Liver (tissue), 8 donors: ENCODE measurements at regions not wholly inside any gene's neighbourhood (a gene's known extent, or its start where the extent isn't known, plus 50 kb on each side); places are given as distances from the start of the nearest gene placed in this dataset.

ENCODE experiments used
- DNase-seq: peaks from one replicate; pipeline ENCODE4 v3.0.0-alpha.2; 2017; ENCODE audit warnings: low spot score
- H3K27ac ChIP-seq, 2 donors: one replicate each; pipeline ENCODE4 v1.7.0; 2013; ENCODE audit warnings: inconsistent platforms in 2 of 2, low read length in 2 of 2, control low read depth in 1 of 2, low read depth in 1 of 2, mild to moderate bottlenecking in 1 of 2
- H3K27me3 ChIP-seq, 4 donors: one replicate each; pipeline versions ENCODE4 v1.6.1 to v1.7.0; 2013; ENCODE audit warnings: low read length in 3 of 4, inconsistent platforms in 1 of 4, mild to moderate bottlenecking in 1 of 4, moderate library complexity in 1 of 4; ENCODE audit not compliant: control insufficient read depth in 4 of 4, insufficient read depth in 4 of 4
- H3K36me3 ChIP-seq, 4 donors: one replicate each; pipeline versions ENCODE4 v1.6.1 to v1.7.0; 2013; ENCODE audit warnings: low read length in 3 of 4, mild to moderate bottlenecking in 3 of 4, low read depth in 1 of 4, moderate library complexity in 1 of 4; ENCODE audit not compliant: control insufficient read depth in 4 of 4, insufficient read depth in 3 of 4
- H3K4me1 ChIP-seq, 4 donors: one replicate each; pipeline versions ENCODE4 v1.6.1 to v1.7.0; 2013; ENCODE audit warnings: low read length in 3 of 4, mild to moderate bottlenecking in 3 of 4, moderate library complexity in 1 of 4; ENCODE audit not compliant: control insufficient read depth in 4 of 4, insufficient read depth in 4 of 4
- H3K4me3 ChIP-seq, 3 donors: one replicate each; pipeline versions ENCODE4 v1.6.1 to v1.7.0; 2013; ENCODE audit warnings: low read length in 3 of 3, control low read depth in 1 of 3, low read depth in 1 of 3, mild to moderate bottlenecking in 1 of 3
- H3K9ac ChIP-seq, 2 donors: one replicate each; pipeline ENCODE4 v1.7.0; 2013; ENCODE audit warnings: low read length in 2 of 2, mild to moderate bottlenecking in 2 of 2, moderate library complexity in 2 of 2, control low read depth in 1 of 2, low read depth in 1 of 2
- H3K9me3 ChIP-seq, 4 donors: one replicate each; pipeline versions ENCODE4 v1.6.1 to v1.7.0; 2013; ENCODE audit warnings: low read length in 3 of 4; ENCODE audit not compliant: control insufficient read depth in 4 of 4
- EGR1 ChIP-seq, 2 donors: IDR thresholded peaks; 2 replicates each; pipeline ENCODE4 v1.6.1; 2016 to 2018; ENCODE audit warnings: antibody characterized with exemption in 2 of 2, low read depth in 2 of 2
- FOXA1 ChIP-seq: IDR thresholded peaks from 2 replicates; pipeline ENCODE4 v1.6.1; 2016; ENCODE audit warnings: antibody characterized with exemption
- FOXA2 ChIP-seq: IDR thresholded peaks from 2 replicates; pipeline ENCODE4 v1.6.1; 2016; ENCODE audit warnings: antibody characterized with exemption
- GABPA ChIP-seq, 2 donors: IDR thresholded peaks in 1 of 2; conservative IDR thresholded peaks in 1 of 2; 2 replicates each; pipeline ENCODE4 v1.6.1; 2016; ENCODE audit warnings: antibody characterized with exemption in 2 of 2, mild to moderate bottlenecking in 1 of 2, moderate library complexity in 1 of 2
- HNF4A ChIP-seq, 2 donors: conservative IDR thresholded peaks; 2 replicates each; pipeline ENCODE4 v1.6.1; 2016; ENCODE audit warnings: antibody characterized with exemption in 2 of 2, mild to moderate bottlenecking in 2 of 2
- HNF4G ChIP-seq: IDR thresholded peaks from 2 replicates; pipeline ENCODE4 v1.6.1; 2016; ENCODE audit warnings: antibody characterized with exemption
- JUND ChIP-seq, 2 donors: IDR thresholded peaks; 2 replicates each; pipeline ENCODE4 v1.6.1; 2016; ENCODE audit warnings: antibody characterized with exemption in 2 of 2
- NR2F2 ChIP-seq: IDR thresholded peaks from 2 replicates; pipeline ENCODE4 v1.6.1; 2016; ENCODE audit warnings: antibody characterized with exemption
- RAD21 ChIP-seq, 2 donors: IDR thresholded peaks; 2 replicates each; pipeline ENCODE4 v1.6.1; 2016; ENCODE audit warnings: antibody characterized with exemption in 2 of 2, mild to moderate bottlenecking in 2 of 2
- RXRA ChIP-seq, 2 donors: IDR thresholded peaks; 2 replicates each; pipeline ENCODE4 v1.6.1; 2017 to 2018; ENCODE audit warnings: antibody characterized with exemption in 2 of 2, mild to moderate bottlenecking in 1 of 2
- SP1 ChIP-seq: IDR thresholded peaks from 2 replicates; pipeline ENCODE4 v1.6.1; 2018; ENCODE audit warnings: antibody characterized with exemption, mild to moderate bottlenecking
- TAF1 ChIP-seq: conservative IDR thresholded peaks from 2 replicates; pipeline ENCODE4 v1.6.1; 2016; ENCODE audit warnings: antibody characterized with exemption, mild to moderate bottlenecking
- YY1 ChIP-seq: IDR thresholded peaks from 2 replicates; pipeline ENCODE4 v1.6.1; 2016; ENCODE audit warnings: antibody characterized with exemption, mild to moderate bottlenecking
- WGBS: extraction: QIAGEN DNeasy Blood & Tissue Kit; methylation state at CpG from one replicate; pipeline ENCODE4 v1.1.7; 2013; 5-methylcytosine and 5-hydroxymethylcytosine counted together
- TF ChIP-seq, protein P1 (sequence below): IDR thresholded peaks from 2 replicates; pipeline ENCODE4 v1.6.1; 2016; ENCODE audit warnings: antibody characterized with exemption, mild to moderate bottlenecking
- TF ChIP-seq, protein P2 (sequence below): IDR thresholded peaks from 2 replicates; pipeline ENCODE4 v1.6.1; 2016; ENCODE audit warnings: antibody characterized with exemption
- TF ChIP-seq, protein P3 (sequence below): IDR thresholded peaks from 2 replicates; pipeline ENCODE4 v1.6.1; 2016; ENCODE audit warnings: antibody characterized with exemption
- TF ChIP-seq, protein P4 (sequence below): IDR thresholded peaks from 2 replicates; pipeline ENCODE4 v1.6.1; 2016; ENCODE audit warnings: antibody characterized with exemption
- TF ChIP-seq, protein P5 (sequence below): fragments of 150-350 bp; IDR thresholded peaks from 2 replicates; pipeline ENCODE4 v1.5.1; 2017; ENCODE audit warnings: improper control_type of control experiment, low read depth, low read length; ENCODE audit not compliant: missing input control
- donor health status: healthy.
- donor health status: healthy.
- donor health status: healthy.
- donor health status: healthy.
- donor health status: healthy.

DNA sequence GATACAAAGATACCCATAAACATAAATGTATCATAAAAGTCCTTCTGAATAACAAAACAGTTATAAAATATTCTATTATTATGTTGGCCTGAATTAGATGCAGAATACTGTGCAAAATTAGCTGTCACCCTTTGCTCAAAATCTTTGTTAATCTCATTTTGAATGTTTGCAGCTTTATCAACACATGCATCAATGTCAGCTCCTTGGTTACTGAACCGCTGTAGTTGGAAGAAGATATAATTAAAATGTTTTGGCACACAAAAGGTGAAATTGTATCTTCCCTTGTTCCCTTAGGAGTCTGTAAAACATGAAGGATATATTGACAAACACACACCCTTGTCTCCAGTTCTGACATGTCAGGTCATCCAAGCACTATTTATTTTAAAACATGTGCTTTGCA is 146.3 kb upstream of the POU5F2 start:
- TF ChIP-seq, protein P1, sequence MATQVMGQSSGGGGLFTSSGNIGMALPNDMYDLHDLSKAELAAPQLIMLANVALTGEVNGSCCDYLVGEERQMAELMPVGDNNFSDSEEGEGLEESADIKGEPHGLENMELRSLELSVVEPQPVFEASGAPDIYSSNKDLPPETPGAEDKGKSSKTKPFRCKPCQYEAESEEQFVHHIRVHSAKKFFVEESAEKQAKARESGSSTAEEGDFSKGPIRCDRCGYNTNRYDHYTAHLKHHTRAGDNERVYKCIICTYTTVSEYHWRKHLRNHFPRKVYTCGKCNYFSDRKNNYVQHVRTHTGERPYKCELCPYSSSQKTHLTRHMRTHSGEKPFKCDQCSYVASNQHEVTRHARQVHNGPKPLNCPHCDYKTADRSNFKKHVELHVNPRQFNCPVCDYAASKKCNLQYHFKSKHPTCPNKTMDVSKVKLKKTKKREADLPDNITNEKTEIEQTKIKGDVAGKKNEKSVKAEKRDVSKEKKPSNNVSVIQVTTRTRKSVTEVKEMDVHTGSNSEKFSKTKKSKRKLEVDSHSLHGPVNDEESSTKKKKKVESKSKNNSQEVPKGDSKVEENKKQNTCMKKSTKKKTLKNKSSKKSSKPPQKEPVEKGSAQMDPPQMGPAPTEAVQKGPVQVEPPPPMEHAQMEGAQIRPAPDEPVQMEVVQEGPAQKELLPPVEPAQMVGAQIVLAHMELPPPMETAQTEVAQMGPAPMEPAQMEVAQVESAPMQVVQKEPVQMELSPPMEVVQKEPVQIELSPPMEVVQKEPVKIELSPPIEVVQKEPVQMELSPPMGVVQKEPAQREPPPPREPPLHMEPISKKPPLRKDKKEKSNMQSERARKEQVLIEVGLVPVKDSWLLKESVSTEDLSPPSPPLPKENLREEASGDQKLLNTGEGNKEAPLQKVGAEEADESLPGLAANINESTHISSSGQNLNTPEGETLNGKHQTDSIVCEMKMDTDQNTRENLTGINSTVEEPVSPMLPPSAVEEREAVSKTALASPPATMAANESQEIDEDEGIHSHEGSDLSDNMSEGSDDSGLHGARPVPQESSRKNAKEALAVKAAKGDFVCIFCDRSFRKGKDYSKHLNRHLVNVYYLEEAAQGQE = no peak
- no peak for TF ChIP-seq HNF4A (conservative IDR thresholded peaks at IDR 0.05)
- no peak for TF ChIP-seq NR2F2
- TF ChIP-seq FOXA1 = no peak
- no peak for TF ChIP-seq GABPA (IDR thresholded peaks at IDR 0.05 in 1 of 2, conservative IDR thresholded peaks at IDR 0.05 in 1 of 2)
- no peak for TF ChIP-seq JUND (IDR thresholded peaks at IDR 0.05)
- TF ChIP-seq RXRA (IDR thresholded peaks at IDR 0.05) = no peak
- TF ChIP-seq, protein P2, sequence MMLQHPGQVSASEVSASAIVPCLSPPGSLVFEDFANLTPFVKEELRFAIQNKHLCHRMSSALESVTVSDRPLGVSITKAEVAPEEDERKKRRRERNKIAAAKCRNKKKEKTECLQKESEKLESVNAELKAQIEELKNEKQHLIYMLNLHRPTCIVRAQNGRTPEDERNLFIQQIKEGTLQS = no peak
- TF ChIP-seq RAD21 (IDR thresholded peaks at IDR 0.05) = no peak
- TF ChIP-seq TAF1 = no peak
- no peak for TF ChIP-seq YY1
- no peak for TF ChIP-seq SP1
- TF ChIP-seq, protein P3, sequence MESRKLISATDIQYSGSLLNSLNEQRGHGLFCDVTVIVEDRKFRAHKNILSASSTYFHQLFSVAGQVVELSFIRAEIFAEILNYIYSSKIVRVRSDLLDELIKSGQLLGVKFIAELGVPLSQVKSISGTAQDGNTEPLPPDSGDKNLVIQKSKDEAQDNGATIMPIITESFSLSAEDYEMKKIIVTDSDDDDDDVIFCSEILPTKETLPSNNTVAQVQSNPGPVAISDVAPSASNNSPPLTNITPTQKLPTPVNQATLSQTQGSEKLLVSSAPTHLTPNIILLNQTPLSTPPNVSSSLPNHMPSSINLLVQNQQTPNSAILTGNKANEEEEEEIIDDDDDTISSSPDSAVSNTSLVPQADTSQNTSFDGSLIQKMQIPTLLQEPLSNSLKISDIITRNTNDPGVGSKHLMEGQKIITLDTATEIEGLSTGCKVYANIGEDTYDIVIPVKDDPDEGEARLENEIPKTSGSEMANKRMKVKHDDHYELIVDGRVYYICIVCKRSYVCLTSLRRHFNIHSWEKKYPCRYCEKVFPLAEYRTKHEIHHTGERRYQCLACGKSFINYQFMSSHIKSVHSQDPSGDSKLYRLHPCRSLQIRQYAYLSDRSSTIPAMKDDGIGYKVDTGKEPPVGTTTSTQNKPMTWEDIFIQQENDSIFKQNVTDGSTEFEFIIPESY = no peak
- no peak for TF ChIP-seq EGR1 (IDR thresholded peaks at IDR 0.05; ENCODE audit: low read depth in 2 of 2)
- no peak for TF ChIP-seq HNF4G
- TF ChIP-seq, protein P4, sequence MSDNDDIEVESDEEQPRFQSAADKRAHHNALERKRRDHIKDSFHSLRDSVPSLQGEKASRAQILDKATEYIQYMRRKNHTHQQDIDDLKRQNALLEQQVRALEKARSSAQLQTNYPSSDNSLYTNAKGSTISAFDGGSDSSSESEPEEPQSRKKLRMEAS = no peak
- no peak for TF ChIP-seq FOXA2
- TF ChIP-seq, protein P5, sequence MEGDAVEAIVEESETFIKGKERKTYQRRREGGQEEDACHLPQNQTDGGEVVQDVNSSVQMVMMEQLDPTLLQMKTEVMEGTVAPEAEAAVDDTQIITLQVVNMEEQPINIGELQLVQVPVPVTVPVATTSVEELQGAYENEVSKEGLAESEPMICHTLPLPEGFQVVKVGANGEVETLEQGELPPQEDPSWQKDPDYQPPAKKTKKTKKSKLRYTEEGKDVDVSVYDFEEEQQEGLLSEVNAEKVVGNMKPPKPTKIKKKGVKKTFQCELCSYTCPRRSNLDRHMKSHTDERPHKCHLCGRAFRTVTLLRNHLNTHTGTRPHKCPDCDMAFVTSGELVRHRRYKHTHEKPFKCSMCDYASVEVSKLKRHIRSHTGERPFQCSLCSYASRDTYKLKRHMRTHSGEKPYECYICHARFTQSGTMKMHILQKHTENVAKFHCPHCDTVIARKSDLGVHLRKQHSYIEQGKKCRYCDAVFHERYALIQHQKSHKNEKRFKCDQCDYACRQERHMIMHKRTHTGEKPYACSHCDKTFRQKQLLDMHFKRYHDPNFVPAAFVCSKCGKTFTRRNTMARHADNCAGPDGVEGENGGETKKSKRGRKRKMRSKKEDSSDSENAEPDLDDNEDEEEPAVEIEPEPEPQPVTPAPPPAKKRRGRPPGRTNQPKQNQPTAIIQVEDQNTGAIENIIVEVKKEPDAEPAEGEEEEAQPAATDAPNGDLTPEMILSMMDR = no peak
- no peaks in the 10 kb centered on the region for H3K36me3 ChIP-seq
- WGBS = 97% methylated on average over 1 of the region's 1 CpG
- H3K27me3 ChIP-seq = no peaks in the 10 kb centered on the region
- H3K4me3 ChIP-seq = no peak overlapping the region
- H3K9ac ChIP-seq = no peak overlapping the region
- no peak overlapping the region for H3K27ac ChIP-seq
- no peak for DNase-seq
- peaks cover 2 to 21% (median 8%) of the 10 kb centered on the region in 4 donors for H3K4me1 ChIP-seq
- H3K9me3 ChIP-seq = no peaks in the 10 kb centered on the region
